ENCODE measurements at regions not wholly inside any gene's neighbourhood (a gene's known extent, or its start where the extent isn't known, plus 50 kb on each side); places are given as distances from the start of the nearest gene placed in this dataset.
"Not testable (repeated sequence)": the region's sequence is repeated elsewhere in the genome, so short reads cannot be mapped to it uniquely, and the experiment has no call there.

DNA sequence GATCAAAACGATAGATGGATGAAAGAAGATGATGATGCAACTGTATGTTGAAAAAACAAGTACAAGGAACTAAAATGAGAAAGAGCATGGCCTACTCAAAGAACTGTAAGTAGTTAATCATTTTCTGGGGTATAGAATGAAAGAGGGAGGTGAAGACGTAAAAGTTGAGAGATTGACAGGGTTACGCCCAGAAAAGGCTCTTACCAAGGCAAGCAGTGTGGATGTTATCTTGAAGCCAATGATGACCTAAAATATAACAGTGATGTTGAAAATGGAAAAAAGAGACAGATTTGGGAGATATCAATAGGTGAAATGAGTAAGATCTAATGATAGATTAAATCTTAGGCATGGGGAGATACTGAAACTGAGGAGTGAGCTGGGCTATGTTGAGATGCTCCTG, 80.4 kb upstream of the GNAQ start:
- Histone ChIP-seq H3K4me1 (no peaks in the 10 kb centered on the region), H3K27me3 (ENCODE audit: low read depth) (no peaks in the 10 kb centered on the region), H3K9me3 (no peaks in the 10 kb centered on the region), H3K4me3 (no peak overlapping the region), H3K36me3 (replicated peaks) (no peaks in the 10 kb centered on the region)
- in situ Hi-C loops (cut with MboI; ENCODE audit: low sequenced_read_pairs), result loop anchor here (25.0 kb wide), 1 partner anchor 675 kb away; no protein-coding TSS in a partner anchor
- DNase-seq (ENCODE audit: low spot score in 2 of 2), result no peak

DNA sequence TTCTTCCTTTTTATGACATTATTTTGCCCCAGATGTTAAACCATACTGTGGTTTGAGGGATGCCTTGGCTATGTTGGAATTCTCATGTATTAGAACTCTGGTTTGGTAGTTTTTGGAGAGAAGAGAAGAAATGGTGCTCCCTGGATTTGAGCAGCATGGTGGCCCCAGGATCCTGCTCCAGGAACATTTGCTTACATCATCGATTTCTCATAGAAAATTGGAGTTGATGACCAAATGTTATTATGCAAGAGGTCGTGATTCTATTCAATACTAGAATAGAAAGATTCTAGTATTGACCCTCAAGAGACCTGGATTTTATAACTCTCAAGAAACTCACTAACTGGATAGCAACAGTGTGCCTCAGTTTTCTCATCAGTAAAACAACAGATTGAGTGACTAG, 77.5 kb upstream of the GNAQ start:
- no peaks in the 10 kb centered on the region for H3K9me3 ChIP-seq
- in situ Hi-C loops (cut with MboI; ENCODE audit: low sequenced_read_pairs), result loop anchor here (25.0 kb wide), 1 partner anchor 672 kb away; no protein-coding TSS in a partner anchor
- no peak overlapping the region for H3K4me3 ChIP-seq
- no peaks in the 10 kb centered on the region for H3K36me3 ChIP-seq (replicated peaks)
- H3K4me1 ChIP-seq, result no peaks in the 10 kb centered on the region
- DNase-seq (ENCODE audit: low spot score in 2 of 2), result no peak
- no peaks in the 10 kb centered on the region for H3K27me3 ChIP-seq (ENCODE audit: low read depth)

DNA sequence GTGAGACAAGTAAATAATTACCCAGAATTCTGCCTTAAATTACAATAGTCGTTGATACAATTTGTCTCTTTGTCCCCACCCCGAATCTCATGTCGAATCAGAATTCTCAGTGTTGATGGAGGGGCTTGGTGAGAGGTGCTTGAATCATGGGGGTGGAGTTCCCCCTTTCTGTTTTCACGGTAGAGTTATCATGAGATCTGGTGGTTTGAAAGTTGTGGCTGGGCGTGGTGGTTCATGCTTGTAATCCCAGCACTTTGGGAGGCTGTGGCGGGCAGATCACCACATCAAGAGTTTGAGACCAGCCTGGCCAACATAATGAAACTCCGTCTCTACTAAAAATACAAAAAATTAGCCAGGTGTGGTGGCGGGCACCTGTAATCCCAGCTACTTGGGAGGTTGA, 75.0 kb upstream of the GNAQ start:
- DNase-seq (ENCODE audit: low spot score in 2 of 2); H3K4me3 ChIP-seq; H3K36me3 ChIP-seq (replicated peaks); H3K9me3 ChIP-seq; H3K4me1 ChIP-seq; H3K27me3 ChIP-seq (ENCODE audit: low read depth): not testable (repeated sequence)
- in situ Hi-C loops (cut with MboI; ENCODE audit: low sequenced_read_pairs), result loop anchor here (25.0 kb wide), 1 partner anchor 669 kb away; no protein-coding TSS in a partner anchor

DNA sequence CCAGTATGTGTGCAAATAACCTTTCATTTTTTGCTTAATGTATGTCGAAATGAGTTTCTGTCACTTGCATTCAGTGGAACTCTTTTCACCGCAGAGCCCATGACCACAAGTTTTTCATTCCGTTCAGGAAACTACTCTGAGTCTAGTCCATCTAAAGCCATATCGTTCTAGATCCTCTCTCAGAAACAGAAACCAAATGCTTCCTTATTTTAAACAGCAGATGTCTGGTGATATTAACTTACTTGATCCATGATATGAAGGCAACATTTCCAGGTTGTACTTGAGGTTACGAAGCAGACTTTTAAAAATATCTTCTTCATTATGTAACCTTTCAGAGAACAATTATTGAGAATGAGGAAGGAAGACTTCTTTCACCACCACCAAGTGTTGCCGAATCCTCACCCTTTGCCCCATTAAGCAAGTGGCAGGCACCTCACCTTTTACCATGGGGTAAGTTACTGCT, 72.4 kb upstream of the GNAQ start:
- no peak for DNase-seq (ENCODE audit: low spot score in 2 of 2)
- in situ Hi-C loops (cut with MboI; ENCODE audit: low sequenced_read_pairs), result loop anchor here (25.0 kb wide), 1 partner anchor 667 kb away; no protein-coding TSS in a partner anchor
- H3K4me1 ChIP-seq, result no peaks in the 10 kb centered on the region
- H3K27me3 ChIP-seq (ENCODE audit: low read depth), result no peaks in the 10 kb centered on the region
- no peaks in the 10 kb centered on the region for H3K36me3 ChIP-seq (replicated peaks)
- no peaks in the 10 kb centered on the region for H3K9me3 ChIP-seq
- no peak overlapping the region for H3K4me3 ChIP-seq

DNA sequence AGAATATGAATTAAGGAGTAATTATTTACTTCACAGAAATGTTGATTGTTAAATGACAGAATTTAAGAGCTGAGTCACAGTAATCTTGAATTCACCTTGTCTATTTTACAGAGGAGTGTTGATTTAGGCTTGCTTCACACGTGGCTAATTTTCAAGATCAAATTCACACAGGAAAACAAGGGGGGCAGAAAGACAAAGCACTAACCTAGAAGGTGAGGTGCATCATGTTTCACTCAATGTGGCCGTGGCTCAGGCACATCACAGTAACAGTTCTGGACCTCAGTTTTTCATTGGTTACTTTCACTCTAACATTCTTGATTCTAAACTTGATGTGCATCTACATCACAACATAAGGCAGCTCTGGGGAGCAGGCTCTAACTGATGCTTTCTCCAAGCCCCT, 69.6 kb upstream of the GNAQ start:
- in situ Hi-C loops (cut with MboI; ENCODE audit: low sequenced_read_pairs), result loop anchor here (25.0 kb wide), 1 partner anchor 664 kb away; no protein-coding TSS in a partner anchor
- DNase-seq (ENCODE audit: low spot score in 2 of 2), result no peak
- H3K4me1 ChIP-seq, result no peaks in the 10 kb centered on the region
- no peaks in the 10 kb centered on the region for H3K9me3 ChIP-seq
- no peaks in the 10 kb centered on the region for H3K36me3 ChIP-seq (replicated peaks)
- H3K4me3 ChIP-seq, result no peak overlapping the region
- H3K27me3 ChIP-seq (ENCODE audit: low read depth), result peaks cover 4% of the 10 kb centered on the region; the same call in 1 of the 2 replicates

DNA sequence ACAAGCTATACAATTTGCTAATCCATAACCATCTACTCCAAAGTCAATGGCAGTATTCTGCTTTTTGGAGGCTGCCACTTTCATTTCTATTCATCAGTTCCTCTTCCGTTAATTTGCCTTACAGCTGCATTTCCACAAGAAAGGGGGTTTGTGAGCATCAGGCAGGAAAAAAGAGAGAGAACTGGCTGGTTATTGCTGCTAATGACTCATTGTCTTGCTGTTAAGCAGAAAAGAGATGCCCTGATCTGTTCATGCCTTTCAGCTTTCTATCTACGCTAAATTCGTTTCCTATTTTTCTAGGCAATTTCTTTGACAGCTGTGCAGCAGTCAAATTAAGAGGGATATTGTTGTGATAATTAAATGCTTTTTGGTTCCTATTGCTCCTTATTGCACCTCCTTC, 65.9 kb upstream of the GNAQ start:
- Histone ChIP-seq H3K27me3 (ENCODE audit: low read depth) (peaks cover 4% of the 10 kb centered on the region; the same call in 1 of the 2 replicates), H3K9me3 (no peaks in the 10 kb centered on the region), H3K4me1 (no peaks in the 10 kb centered on the region), H3K4me3 (no peak overlapping the region), H3K36me3 (replicated peaks) (no peaks in the 10 kb centered on the region)
- no peak for DNase-seq (ENCODE audit: low spot score in 2 of 2)
- in situ Hi-C loops (cut with MboI; ENCODE audit: low sequenced_read_pairs), result no loop called here

DNA sequence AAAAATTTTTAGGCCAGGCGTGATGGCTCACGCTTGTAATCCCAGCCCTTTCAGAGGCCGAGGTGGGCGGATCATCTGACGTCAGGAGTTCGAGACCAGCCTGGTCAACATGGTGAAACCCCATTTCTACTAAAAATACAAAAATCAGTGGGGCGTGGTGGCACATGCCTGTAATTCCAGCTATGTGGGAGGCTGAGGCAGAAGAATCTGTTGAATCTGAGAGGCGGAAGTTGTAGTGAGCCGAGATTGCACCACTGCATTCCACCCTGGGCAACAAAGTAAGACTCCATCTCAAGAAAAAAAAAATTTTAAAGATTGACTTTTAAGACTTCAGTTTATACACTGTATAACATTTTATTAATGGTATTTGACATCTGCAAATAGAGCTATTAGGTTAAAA, 60.1 kb upstream of the GNAQ start:
- Histone ChIP-seq H3K4me1 (no peaks in the 10 kb centered on the region), H3K9me3 (no peaks in the 10 kb centered on the region), H3K27me3 (ENCODE audit: low read depth) (no peaks in the 10 kb centered on the region), H3K4me3 (no peak overlapping the region), H3K36me3 (replicated peaks) (no peaks in the 10 kb centered on the region)
- no peak for DNase-seq (ENCODE audit: low spot score in 2 of 2)
- in situ Hi-C loops (cut with MboI; ENCODE audit: low sequenced_read_pairs), result no loop called here

DNA sequence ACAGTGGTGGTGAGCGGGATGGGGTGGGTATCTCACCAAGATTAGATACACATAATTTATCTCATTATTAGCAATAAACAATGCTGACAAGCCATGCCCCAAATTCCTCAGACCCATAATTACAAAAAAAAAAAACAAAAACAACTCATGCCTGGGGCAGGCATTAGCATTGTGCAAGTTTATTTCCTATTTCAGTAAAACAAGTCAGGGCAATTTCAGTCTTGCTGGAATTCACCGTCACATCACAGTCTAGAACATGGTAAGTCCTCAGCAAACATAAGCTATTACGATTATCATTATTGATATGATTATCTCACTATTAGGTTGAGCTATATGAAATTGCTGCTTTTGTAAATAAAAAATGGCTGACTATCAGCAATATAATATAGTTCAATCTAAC, 57.5 kb upstream of the GNAQ start:
- H3K9me3 ChIP-seq, result no peaks in the 10 kb centered on the region
- in situ Hi-C loops (cut with MboI; ENCODE audit: low sequenced_read_pairs), result no loop called here
- DNase-seq (ENCODE audit: low spot score in 2 of 2), result no peak
- no peaks in the 10 kb centered on the region for H3K27me3 ChIP-seq (ENCODE audit: low read depth)
- H3K4me1 ChIP-seq, result no peaks in the 10 kb centered on the region
- H3K4me3 ChIP-seq, result no peak overlapping the region
- no peaks in the 10 kb centered on the region for H3K36me3 ChIP-seq (replicated peaks)

DNA sequence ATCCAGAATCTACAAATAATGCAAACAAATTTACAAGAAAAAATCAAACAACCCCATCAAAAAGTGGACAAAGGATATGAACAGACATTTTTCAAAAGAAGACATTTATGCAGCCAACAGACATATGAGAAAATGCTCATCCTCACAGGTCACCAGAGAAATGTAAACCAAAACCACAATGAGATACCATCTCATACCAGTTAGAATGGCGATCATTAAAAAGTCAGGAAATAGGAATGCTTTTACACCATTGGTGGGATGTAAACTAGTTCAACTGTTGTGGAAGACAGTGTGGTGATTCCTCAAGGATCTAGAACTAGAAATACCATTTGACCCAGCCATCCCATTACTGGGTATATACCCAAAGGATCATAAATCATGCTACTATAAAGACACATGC, 56.6 kb upstream of the GNAQ start:
- DNase-seq (ENCODE audit: low spot score in 2 of 2); H3K36me3 ChIP-seq (replicated peaks); H3K4me1 ChIP-seq; H3K4me3 ChIP-seq; H3K9me3 ChIP-seq; in situ Hi-C loops (cut with MboI; ENCODE audit: low sequenced_read_pairs); H3K27me3 ChIP-seq (ENCODE audit: low read depth): not testable (repeated sequence)
